SIG-M5 treated with dmso at 0.1 percent for 504 hours (cell line): ENCODE measurements at regions not wholly inside any gene's neighbourhood (a gene's known extent, or its start where the extent isn't known, plus 50 kb on each side); places are given as distances from the start of the nearest gene placed in this dataset.
A peak's percentile ranks its signal among the peaks of the same experiment; 100 is the strongest.

ENCODE experiments used
- DNase-seq: peaks from one replicate; lab custom pipeline; 2025; ENCODE audit not compliant: unreplicated experiment; lab: John Stamatoyannopoulos, UW

- peak; percentile 23 for DNase-seq
Measured at GRCh38 chr18:55830544-55830943, 242.6 kb upstream of the TCF4 start.

GRCh38 chr18:55821219-55821618 is 233.2 kb upstream of the TCF4 start:
- DNase-seq = no peak

- DNase-seq = no peak
Measured at GRCh38 chr18:55819448-55819847, 231.5 kb upstream of the TCF4 start.

GRCh38 chr18:55818284-55818683 is 230.3 kb upstream of the TCF4 start:
- DNase-seq = no peak

- DNase-seq = no peak
Measured at GRCh38 chr18:55811925-55812324, 223.9 kb upstream of the TCF4 start.

- DNase-seq = no peak
Measured at GRCh38 chr18:55805666-55806065, 217.7 kb upstream of the TCF4 start.

- no peak for DNase-seq
Measured at GRCh38 chr18:55795101-55795669, 207.2 kb upstream of the TCF4 start.

- no peak for DNase-seq
Measured at GRCh38 chr18:55794288-55795052, 206.5 kb upstream of the TCF4 start.

GRCh38 chr18:55790296-55790695 is 202.3 kb upstream of the TCF4 start:
- DNase-seq = no peak

- DNase-seq = no peak
Measured at GRCh38 chr18:55787536-55788073, 199.6 kb upstream of the TCF4 start.

GRCh38 chr18:55786651-55787272 is 198.8 kb upstream of the TCF4 start:
- DNase-seq = no peak

GRCh38 chr18:55783921-55784320 is 195.9 kb upstream of the TCF4 start:
- DNase-seq = no peak

GRCh38 chr18:55781481-55781957 is 193.5 kb upstream of the TCF4 start:
- no peak for DNase-seq

GRCh38 chr18:55780586-55781071 is 192.6 kb upstream of the TCF4 start:
- no peak for DNase-seq

GRCh38 chr18:55779691-55780585 is 191.9 kb upstream of the TCF4 start:
- DNase-seq = no peak

GRCh38 chr18:55778788-55779690 is 191.0 kb upstream of the TCF4 start:
- peak; percentile 91 for DNase-seq

- DNase-seq = no peak
Measured at GRCh38 chr18:55777666-55778304, 189.8 kb upstream of the TCF4 start.

GRCh38 chr18:55775972-55776371 is 188.0 kb upstream of the TCF4 start:
- no peak for DNase-seq

GRCh38 chr18:55774505-55774904 is 186.5 kb upstream of the TCF4 start:
- no peak for DNase-seq
